ENCODE measurements at regions not wholly inside any gene's neighbourhood (a gene's known extent, or its start where the extent isn't known, plus 50 kb on each side); places are given as distances from the start of the nearest gene placed in this dataset.

GRCh38 chr1:30151826-30152225 is 571.6 kb downstream of the MATN1 start:
- Mint-ChIP-seq H3K27me3 (peaks cover 28% of the 10 kb centered on the region), H3K4me3 (no peak overlapping the region), H3K4me1 (no peaks in the 10 kb centered on the region), H3K36me3 (ENCODE audit: insufficient read depth) (no peaks in the 10 kb centered on the region), H3K9me3 (peaks cover 4% of the 10 kb centered on the region), H3K27ac (ENCODE audit: low read depth) (no peak overlapping the region)
- no peak for ATAC-seq (replicated peaks; ENCODE audit: extremely low read depth, poor library complexity, severe bottlenecking)
- DNase-seq (ENCODE audit: low spot score in 2 of 2), result no peak

- Mint-ChIP-seq H3K4me1 (no peaks in the 10 kb centered on the region), H3K27me3 (peaks cover 28% of the 10 kb centered on the region), H3K9me3 (peaks cover 4% of the 10 kb centered on the region), H3K27ac (ENCODE audit: low read depth) (no peak overlapping the region), H3K4me3 (no peak overlapping the region), H3K36me3 (ENCODE audit: insufficient read depth) (no peaks in the 10 kb centered on the region)
- no peak for DNase-seq (ENCODE audit: low spot score in 2 of 2)
- no peak for ATAC-seq (replicated peaks; ENCODE audit: extremely low read depth, poor library complexity, severe bottlenecking)
Observed at GRCh38 chr1:30151119-30151518, 572.3 kb downstream of the MATN1 start.

GRCh38 chr1:30149226-30149625 is 574.2 kb downstream of the MATN1 start:
- ATAC-seq (replicated peaks; ENCODE audit: extremely low read depth, poor library complexity, severe bottlenecking) (no peak), DNase-seq (ENCODE audit: low spot score in 2 of 2) (no peak)
- H3K27me3 Mint-ChIP-seq, result peaks cover 38% of the 10 kb centered on the region
- H3K4me1 Mint-ChIP-seq, result no peaks in the 10 kb centered on the region
- H3K9me3 Mint-ChIP-seq, result no peaks in the 10 kb centered on the region
- H3K4me3 Mint-ChIP-seq, result no peak overlapping the region
- H3K36me3 Mint-ChIP-seq (ENCODE audit: insufficient read depth), result no peaks in the 10 kb centered on the region
- no peak overlapping the region for H3K27ac Mint-ChIP-seq (ENCODE audit: low read depth)

GRCh38 chr1:30148676-30149075 is 574.7 kb downstream of the MATN1 start:
- H3K9me3 Mint-ChIP-seq, result no peaks in the 10 kb centered on the region
- no peak overlapping the region for H3K4me3 Mint-ChIP-seq
- DNase-seq (ENCODE audit: low spot score in 2 of 2), result no peak
- H3K4me1 Mint-ChIP-seq, result no peaks in the 10 kb centered on the region
- no peak for ATAC-seq (replicated peaks; ENCODE audit: extremely low read depth, poor library complexity, severe bottlenecking)
- no peaks in the 10 kb centered on the region for H3K36me3 Mint-ChIP-seq (ENCODE audit: insufficient read depth)
- H3K27ac Mint-ChIP-seq (ENCODE audit: low read depth), result no peak overlapping the region
- peaks cover 44% of the 10 kb centered on the region for H3K27me3 Mint-ChIP-seq

- Mint-ChIP-seq H3K4me3 (no peak overlapping the region), H3K27ac (ENCODE audit: low read depth) (no peak overlapping the region)
- ATAC-seq (replicated peaks; ENCODE audit: extremely low read depth, poor library complexity, severe bottlenecking), result no peak
Observed at GRCh38 chr1:30147188-30147587, 576.2 kb downstream of the MATN1 start.

GRCh38 chr1:30146448-30146847 is 576.9 kb downstream of the MATN1 start:
- DNase-seq (ENCODE audit: low spot score in 2 of 2) (no peak), ATAC-seq (replicated peaks; ENCODE audit: extremely low read depth, poor library complexity, severe bottlenecking) (no peak)
- H3K27me3 Mint-ChIP-seq, result peaks cover 59% of the 10 kb centered on the region
- no peaks in the 10 kb centered on the region for H3K4me1 Mint-ChIP-seq
- H3K36me3 Mint-ChIP-seq (ENCODE audit: insufficient read depth), result no peaks in the 10 kb centered on the region
- H3K27ac Mint-ChIP-seq (ENCODE audit: low read depth), result no peak overlapping the region
- no peak overlapping the region for H3K4me3 Mint-ChIP-seq
- H3K9me3 Mint-ChIP-seq, result no peaks in the 10 kb centered on the region

More at GRCh38 chr1:30147188-30147587, 576.2 kb downstream of the MATN1 start:
- H3K36me3 Mint-ChIP-seq (ENCODE audit: insufficient read depth), result no peaks in the 10 kb centered on the region
- no peak for DNase-seq (ENCODE audit: low spot score in 2 of 2)
- peaks cover 52% of the 10 kb centered on the region for H3K27me3 Mint-ChIP-seq
- H3K9me3 Mint-ChIP-seq, result no peaks in the 10 kb centered on the region
- no peaks in the 10 kb centered on the region for H3K4me1 Mint-ChIP-seq

GRCh38 chr1:30145723-30146303 is 577.6 kb downstream of the MATN1 start:
- ATAC-seq (replicated peaks; ENCODE audit: extremely low read depth, poor library complexity, severe bottlenecking), result no peak
- Mint-ChIP-seq H3K36me3 (ENCODE audit: insufficient read depth) (no peaks in the 10 kb centered on the region), H3K4me3 (no peak overlapping the region), H3K9me3 (no peaks in the 10 kb centered on the region), H3K27me3 (peaks cover 64% of the 10 kb centered on the region), H3K27ac (ENCODE audit: low read depth) (no peak overlapping the region), H3K4me1 (no peaks in the 10 kb centered on the region)
- no peak for DNase-seq (ENCODE audit: low spot score in 2 of 2)

- H3K9me3 Mint-ChIP-seq, result no peaks in the 10 kb centered on the region
- H3K36me3 Mint-ChIP-seq (ENCODE audit: insufficient read depth), result no peaks in the 10 kb centered on the region
- no peak overlapping the region for H3K4me3 Mint-ChIP-seq
- DNase-seq (ENCODE audit: low spot score in 2 of 2) (no peak), ATAC-seq (replicated peaks; ENCODE audit: extremely low read depth, poor library complexity, severe bottlenecking) (no peak)
- H3K27me3 Mint-ChIP-seq, result peaks cover 70% of the 10 kb centered on the region
- no peaks in the 10 kb centered on the region for H3K4me1 Mint-ChIP-seq
- no peak overlapping the region for H3K27ac Mint-ChIP-seq (ENCODE audit: low read depth)
Observed at GRCh38 chr1:30144831-30145230, 578.6 kb downstream of the MATN1 start.

GRCh38 chr1:30143517-30143916 is 579.9 kb downstream of the MATN1 start:
- peaks cover 72% of the 10 kb centered on the region for H3K27me3 Mint-ChIP-seq
- no peak for DNase-seq (ENCODE audit: low spot score in 2 of 2)
- H3K36me3 Mint-ChIP-seq (ENCODE audit: insufficient read depth), result no peaks in the 10 kb centered on the region
- no peak overlapping the region for H3K27ac Mint-ChIP-seq (ENCODE audit: low read depth)
- no peak for ATAC-seq (replicated peaks; ENCODE audit: extremely low read depth, poor library complexity, severe bottlenecking)
- no peaks in the 10 kb centered on the region for H3K9me3 Mint-ChIP-seq
- no peak overlapping the region for H3K4me3 Mint-ChIP-seq
- no peaks in the 10 kb centered on the region for H3K4me1 Mint-ChIP-seq

- Mint-ChIP-seq H3K4me3 (no peak overlapping the region), H3K9me3 (no peaks in the 10 kb centered on the region), H3K4me1 (no peaks in the 10 kb centered on the region), H3K36me3 (ENCODE audit: insufficient read depth) (no peaks in the 10 kb centered on the region), H3K27ac (ENCODE audit: low read depth) (no peak overlapping the region), H3K27me3 (peaks cover 47% of the 10 kb centered on the region)
- DNase-seq (ENCODE audit: low spot score in 2 of 2), result no peak
- no peak for ATAC-seq (replicated peaks; ENCODE audit: extremely low read depth, poor library complexity, severe bottlenecking)
Observed at GRCh38 chr1:30140566-30140965, 582.8 kb downstream of the MATN1 start.

GRCh38 chr1:30138891-30139290 is 584.5 kb downstream of the MATN1 start:
- no peaks in the 10 kb centered on the region for H3K36me3 Mint-ChIP-seq (ENCODE audit: insufficient read depth)
- H3K27ac Mint-ChIP-seq (ENCODE audit: low read depth), result no peak overlapping the region
- no peak overlapping the region for H3K4me3 Mint-ChIP-seq
- ATAC-seq (replicated peaks; ENCODE audit: extremely low read depth, poor library complexity, severe bottlenecking) (no peak), DNase-seq (ENCODE audit: low spot score in 2 of 2) (no peak)
- peaks cover 43% of the 10 kb centered on the region for H3K27me3 Mint-ChIP-seq
- no peaks in the 10 kb centered on the region for H3K4me1 Mint-ChIP-seq
- no peaks in the 10 kb centered on the region for H3K9me3 Mint-ChIP-seq

- DNase-seq (ENCODE audit: low spot score in 2 of 2) (no peak), ATAC-seq (replicated peaks; ENCODE audit: extremely low read depth, poor library complexity, severe bottlenecking) (no peak)
- no peaks in the 10 kb centered on the region for H3K4me1 Mint-ChIP-seq
- H3K27ac Mint-ChIP-seq (ENCODE audit: low read depth), result no peak overlapping the region
- no peaks in the 10 kb centered on the region for H3K9me3 Mint-ChIP-seq
- peaks cover 48% of the 10 kb centered on the region for H3K27me3 Mint-ChIP-seq
- H3K4me3 Mint-ChIP-seq, result no peak overlapping the region
- H3K36me3 Mint-ChIP-seq (ENCODE audit: insufficient read depth), result no peaks in the 10 kb centered on the region
Observed at GRCh38 chr1:30137001-30137400, 586.4 kb downstream of the MATN1 start.

GRCh38 chr1:30135698-30136097 is 587.7 kb downstream of the MATN1 start:
- Mint-ChIP-seq H3K9me3 (no peaks in the 10 kb centered on the region), H3K4me1 (no peaks in the 10 kb centered on the region), H3K27me3 (peaks cover 48% of the 10 kb centered on the region), H3K27ac (ENCODE audit: low read depth) (no peak overlapping the region), H3K4me3 (no peak overlapping the region), H3K36me3 (ENCODE audit: insufficient read depth) (no peaks in the 10 kb centered on the region)
- ATAC-seq (replicated peaks; ENCODE audit: extremely low read depth, poor library complexity, severe bottlenecking) (no peak), DNase-seq (ENCODE audit: low spot score in 2 of 2) (no peak)
